HG03103 (cell line): ENCODE measurements at regions not wholly inside any gene's neighbourhood (a gene's known extent, or its start where the extent isn't known, plus 50 kb on each side); places are given as distances from the start of the nearest gene placed in this dataset.
"Not testable (repeated sequence)": the region's sequence is repeated elsewhere in the genome, so short reads cannot be mapped to it uniquely, and the experiment has no call there.

ENCODE experiments used
- ATAC-seq: cut with Tn5 transposase; IDR thresholded peaks from one replicate; pipeline ENCODE4 v1.9.1; 2021; ENCODE audit warnings: low read depth; ENCODE audit not compliant: unreplicated experiment

DNA sequence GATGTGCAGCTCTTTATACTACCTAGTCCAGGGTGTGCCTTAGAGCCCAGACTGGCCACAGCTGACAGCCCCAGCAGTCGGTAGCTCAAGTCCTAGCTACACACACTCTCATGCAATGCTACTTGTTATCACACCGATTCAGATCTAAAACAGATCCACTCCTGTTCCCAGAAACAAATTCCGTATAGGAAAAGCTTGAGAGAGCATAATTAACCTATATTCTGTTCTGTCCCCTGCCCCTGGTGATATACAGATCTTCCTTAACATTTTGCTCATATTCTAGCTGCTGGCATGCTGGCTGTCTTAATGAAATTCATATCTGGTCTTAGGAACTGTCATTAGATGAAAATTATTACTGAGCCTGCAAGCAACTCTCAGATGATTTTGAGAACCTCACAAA, 204.3 kb downstream of the SOX2 start:
- no peak for ATAC-seq

GRCh38 chr3:181917027-181917426, 205.3 kb downstream of the SOX2 start:
- ATAC-seq = no peak

GRCh38 chr3:181919375-181919774, 207.7 kb downstream of the SOX2 start:
- no peak for ATAC-seq

DNA sequence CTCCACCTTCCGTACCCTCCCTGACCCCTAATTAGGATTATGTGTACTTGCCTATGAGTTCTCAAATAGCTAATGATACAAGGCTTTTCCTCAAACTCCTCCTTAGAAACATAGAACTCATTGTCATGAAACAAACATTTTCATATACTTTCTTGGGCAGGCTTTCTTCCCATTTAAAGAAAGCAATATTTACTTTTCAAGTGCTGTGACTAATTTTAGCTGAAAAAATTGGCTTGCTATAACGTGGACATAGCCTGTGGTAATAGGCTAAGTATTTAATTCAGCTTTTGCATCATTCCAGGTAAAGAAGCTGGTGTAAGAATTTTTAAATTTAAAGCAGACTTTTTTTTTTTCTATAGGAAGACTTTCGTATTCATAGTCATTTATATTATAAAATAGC, 208.7 kb downstream of the SOX2 start:
- ATAC-seq = no peak

GRCh38 chr3:181921220-181921619, 209.5 kb downstream of the SOX2 start:
- ATAC-seq = peak; percentile 95

- ATAC-seq = not testable (repeated sequence)
Measured at GRCh38 chr3:181925841-181926240, 214.1 kb downstream of the SOX2 start.

DNA sequence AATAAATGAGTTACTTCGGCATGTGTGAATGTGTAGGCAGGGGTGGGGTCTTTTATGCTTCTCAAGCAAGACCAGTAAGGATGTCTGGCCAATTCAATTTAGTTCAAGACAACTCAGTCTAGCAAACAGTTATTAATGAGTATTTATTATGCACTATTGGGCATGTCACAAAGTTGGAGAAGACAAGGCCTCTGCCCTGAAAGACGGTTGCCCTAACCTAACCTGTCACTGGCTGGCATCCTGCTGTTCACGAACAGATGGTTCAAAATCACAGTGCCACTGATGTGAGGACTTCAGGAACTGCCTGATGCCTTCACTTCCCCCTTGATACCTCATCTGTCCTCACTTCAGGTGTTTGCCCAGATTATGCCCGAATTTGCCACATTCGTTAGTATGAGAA, 217.8 kb downstream of the SOX2 start:
- no peak for ATAC-seq

GRCh38 chr3:181930105-181930504, 218.4 kb downstream of the SOX2 start:
- no peak for ATAC-seq

- ATAC-seq = peak; percentile 62
Measured at GRCh38 chr3:181932039-181932438, 220.3 kb downstream of the SOX2 start.

GRCh38 chr3:181933052-181933618, 221.4 kb downstream of the SOX2 start:
- peak; percentile 33 for ATAC-seq

GRCh38 chr3:181935915-181936314, 224.2 kb downstream of the SOX2 start:
- no peak for ATAC-seq

GRCh38 chr3:181936774-181937173, 225.0 kb downstream of the SOX2 start:
- no peak for ATAC-seq

DNA sequence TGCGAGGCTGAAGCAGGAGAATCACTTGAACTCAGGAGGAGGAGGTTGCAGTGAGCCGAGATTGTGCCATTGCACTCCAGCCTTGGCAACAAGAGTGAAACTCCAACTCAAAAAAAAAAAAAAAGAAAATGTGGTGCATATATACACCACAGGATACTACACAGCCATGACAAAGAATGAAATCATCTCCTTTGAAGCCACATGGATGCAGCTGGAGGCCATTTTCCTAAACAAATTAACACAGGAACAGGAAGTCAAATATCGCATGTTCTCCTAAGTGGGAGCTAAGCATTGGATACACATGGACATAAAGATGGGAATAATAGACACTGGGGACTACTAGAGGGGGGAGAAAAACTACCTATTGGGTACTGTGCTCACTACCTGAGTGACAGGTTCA, 226.9 kb downstream of the SOX2 start:
- not testable (repeated sequence) for ATAC-seq

- no peak for ATAC-seq
Measured at GRCh38 chr3:181940703-181941102, 229.0 kb downstream of the SOX2 start.

GRCh38 chr3:181941250-181941649, 229.5 kb downstream of the SOX2 start:
- peak; percentile 87 for ATAC-seq

- ATAC-seq = no peak
Measured at GRCh38 chr3:181943285-181943684, 231.6 kb downstream of the SOX2 start.

DNA sequence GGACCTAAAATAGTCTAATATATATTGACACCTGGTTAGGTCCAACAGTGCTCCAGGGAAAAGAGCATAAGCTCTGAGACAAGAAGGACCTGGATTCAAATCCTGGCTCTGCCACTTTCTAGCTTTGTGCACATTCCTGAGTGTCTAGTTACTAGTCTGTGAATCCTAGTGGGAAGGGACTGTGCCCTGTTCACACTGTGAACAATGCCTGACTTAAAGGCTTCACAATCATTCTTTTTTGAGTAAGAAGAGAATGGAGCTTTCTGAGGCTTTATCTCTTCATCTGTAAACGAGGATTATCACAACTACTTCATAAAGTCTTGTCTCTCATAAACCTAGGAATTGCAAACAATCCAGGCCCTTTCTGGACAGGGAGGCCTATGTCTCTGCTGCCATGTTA, 235.9 kb downstream of the SOX2 start:
- no peak for ATAC-seq

DNA sequence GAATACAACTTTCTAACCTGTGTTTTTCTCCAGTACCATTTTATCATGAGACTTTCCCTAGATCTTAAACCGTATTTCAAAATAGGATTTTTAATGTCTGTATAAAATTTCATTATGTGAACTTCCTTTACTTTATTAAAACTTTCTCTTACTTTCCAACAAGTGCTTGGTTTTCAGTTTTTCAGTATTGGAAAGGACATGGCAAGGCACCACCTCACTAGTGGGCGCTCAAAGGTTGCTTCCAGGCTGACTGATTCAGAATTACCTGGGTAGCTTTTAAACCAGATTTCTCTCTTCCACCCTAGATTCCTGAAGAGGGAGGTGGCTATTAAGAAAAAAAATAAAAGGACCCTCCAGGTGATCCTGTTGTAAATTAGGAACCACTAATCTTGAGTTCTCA, 236.6 kb downstream of the SOX2 start:
- ATAC-seq = no peak

- no peak for ATAC-seq
Measured at GRCh38 chr3:181952221-181952620, 240.5 kb downstream of the SOX2 start.

GRCh38 chr3:181952929-181953328, 241.2 kb downstream of the SOX2 start:
- no peak for ATAC-seq

GRCh38 chr3:181955566-181955965, 243.8 kb downstream of the SOX2 start:
- ATAC-seq = peak; percentile 56

DNA sequence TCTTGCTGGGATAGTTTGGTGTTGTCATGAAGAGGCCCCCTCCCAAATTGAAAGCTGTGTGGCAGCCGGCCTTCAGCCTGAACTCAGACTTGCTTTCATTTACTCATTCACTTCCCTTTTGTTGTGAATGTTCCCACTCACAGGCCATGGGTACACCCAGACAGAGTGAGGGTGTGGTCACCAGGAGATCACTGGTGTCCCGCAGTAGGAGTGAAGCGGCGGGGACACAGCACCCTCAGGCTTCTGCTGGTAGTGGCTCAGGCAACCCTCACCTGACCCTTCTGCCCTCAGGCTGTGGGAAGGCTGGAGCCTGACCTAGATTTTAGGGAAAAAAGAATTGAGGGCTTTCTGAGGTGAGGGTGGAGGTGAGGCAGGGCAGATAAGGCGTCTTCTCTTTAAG, 244.4 kb downstream of the SOX2 start:
- ATAC-seq = peak; percentile 37

DNA sequence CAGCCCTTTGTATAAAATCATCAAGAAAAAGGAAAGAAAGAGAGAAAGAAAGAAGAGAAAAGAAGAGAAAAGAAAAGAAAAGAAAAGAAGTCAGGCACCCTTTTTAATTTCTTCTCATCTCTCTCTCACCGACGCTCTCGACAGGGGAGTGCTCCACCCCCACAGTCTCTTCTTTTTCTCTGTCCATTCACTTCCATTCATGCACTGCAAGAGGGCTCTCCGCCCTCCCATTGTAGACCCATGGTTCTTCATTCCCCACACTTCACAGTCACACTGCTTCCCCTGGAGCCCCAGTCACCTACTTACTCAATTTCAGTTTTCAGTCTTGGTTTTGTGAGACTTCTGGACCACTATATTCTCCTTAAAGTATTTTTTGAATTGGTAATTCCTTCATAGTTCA, 254.7 kb downstream of the SOX2 start:
- ATAC-seq = no peak
